RPMI7951 (cell line): ENCODE measurements at regions not wholly inside any gene's neighbourhood (a gene's known extent, or its start where the extent isn't known, plus 50 kb on each side); places are given as distances from the start of the nearest gene placed in this dataset.

Experiments
- DNase-seq: peaks from one replicate; pipeline ENCODE4 v3.0.0-alpha.2; 2012; ENCODE audit warnings: low read depth

GRCh38 chr18:33818145-33818544, 240.1 kb downstream of the ASXL3 start:
- DNase-seq = no peak

GRCh38 chr18:33817096-33817495, 239.1 kb downstream of the ASXL3 start:
- no peak for DNase-seq

GRCh38 chr18:33814546-33814945, 236.5 kb downstream of the ASXL3 start:
- no peak for DNase-seq

- no peak for DNase-seq
These were observed 234.2 kb downstream of the ASXL3 start for GRCh38 chr18:33812186-33812585.

- no peak for DNase-seq
These were observed 227.6 kb downstream of the ASXL3 start for GRCh38 chr18:33805592-33805991.

GRCh38 chr18:33804258-33804657, 226.2 kb downstream of the ASXL3 start:
- no peak for DNase-seq

GRCh38 chr18:33803636-33804035, 225.6 kb downstream of the ASXL3 start:
- no peak for DNase-seq

GRCh38 chr18:33802955-33803354, 224.9 kb downstream of the ASXL3 start:
- no peak for DNase-seq
